Mesenchymal stem cell (in vitro differentiated cells and primary cell): ENCODE measurements at regions not wholly inside any gene's neighbourhood (a gene's known extent, or its start where the extent isn't known, plus 50 kb on each side); places are given as distances from the start of the nearest gene placed in this dataset.

Experiments
- DNase-seq: peaks from one replicate; pipeline ENCODE4 v3.0.0-alpha.2; 2013
- H2AFZ ChIP-seq: one replicate; pipeline ENCODE4 v1.6.1; 2013; ENCODE audit warnings: low read depth, mild to moderate bottlenecking, control low read depth, inconsistent platforms, low read length, moderate library complexity
- H2AK5ac ChIP-seq: 2 replicates; pipeline ENCODE4 v1.6.1; 2013; ENCODE audit warnings: low read length, moderate library complexity, mild to moderate bottlenecking, inconsistent platforms; ENCODE audit not compliant: severe bottlenecking
- H2BK120ac ChIP-seq: one replicate; pipeline ENCODE4 v1.6.1; 2013; ENCODE audit warnings: low read depth, mild to moderate bottlenecking, inconsistent platforms, low read length, moderate library complexity
- H2BK12ac ChIP-seq, 2 experiments: one replicate each; pipeline ENCODE4 v1.6.1; 2013; ENCODE audit warnings: inconsistent platforms in 2 of 2, low read length in 2 of 2, mild to moderate bottlenecking in 2 of 2, moderate library complexity in 2 of 2, control low read depth in 1 of 2
- H2BK15ac ChIP-seq: one replicate; pipeline ENCODE4 v1.6.1; 2013; ENCODE audit warnings: mild to moderate bottlenecking, low read depth, inconsistent platforms; ENCODE audit not compliant: poor library complexity, severe bottlenecking
- H2BK5ac ChIP-seq: 2 replicates; pipeline ENCODE4 v1.6.1; 2013; ENCODE audit warnings: low read depth, mild to moderate bottlenecking, low read length, control low read depth, inconsistent platforms; ENCODE audit not compliant: poor library complexity, severe bottlenecking
- H3K14ac ChIP-seq, 2 experiments: one replicate each; pipeline ENCODE4 v1.6.1; 2013; ENCODE audit warnings: inconsistent platforms in 2 of 2, low read length in 2 of 2, control low read depth in 1 of 2, mild to moderate bottlenecking in 1 of 2, moderate library complexity in 1 of 2
- H3K18ac ChIP-seq, 2 experiments: one replicate each; pipeline ENCODE4 v1.6.1; 2013; ENCODE audit warnings: inconsistent platforms in 2 of 2, low read length in 2 of 2, control low read depth in 1 of 2, low read depth in 1 of 2, mild to moderate bottlenecking in 1 of 2
- H3K23ac ChIP-seq, 2 experiments: one replicate each; pipeline ENCODE4 v1.6.1; 2013; ENCODE audit warnings: inconsistent platforms in 2 of 2, low read length in 2 of 2, mild to moderate bottlenecking in 2 of 2, moderate library complexity in 2 of 2, control low read depth in 1 of 2
- H3K27ac ChIP-seq: 2 replicates; pipeline ENCODE4 v1.5.1; 2013; ENCODE audit warnings: mild to moderate bottlenecking, moderate library complexity, low read length, control low read depth, inconsistent platforms; ENCODE audit not compliant: poor library complexity, severe bottlenecking
- H3K27me3 ChIP-seq, 2 experiments: 2 replicates each; pipeline versions ENCODE4 v1.6.1 to v1.7.0; 2013; ENCODE audit warnings: low read length in 2 of 2, mild to moderate bottlenecking in 2 of 2, moderate library complexity in 2 of 2, control low read depth in 1 of 2, inconsistent platforms in 1 of 2; ENCODE audit not compliant: control insufficient read depth in 1 of 2, insufficient read depth in 1 of 2
- H3K36me3 ChIP-seq, 2 experiments: 2 replicates each; pipeline versions ENCODE4 v1.6.1 to v1.7.0; 2013; ENCODE audit warnings: low read length in 2 of 2, control low read depth in 1 of 2, inconsistent platforms in 1 of 2, low read depth in 1 of 2, mild to moderate bottlenecking in 1 of 2; ENCODE audit not compliant: insufficient read depth in 2 of 2, control insufficient read depth in 1 of 2
- H3K4ac ChIP-seq, 2 experiments: one replicate each; pipeline ENCODE4 v1.6.1; 2013; ENCODE audit warnings: inconsistent platforms in 2 of 2, low read length in 2 of 2, mild to moderate bottlenecking in 2 of 2, moderate library complexity in 2 of 2, control low read depth in 1 of 2, low read depth in 1 of 2
- H3K4me1 ChIP-seq: 2 replicates; pipeline ENCODE4 v1.6.1; 2013; ENCODE audit warnings: low read depth, low read length, control low read depth; ENCODE audit not compliant: control insufficient read depth, insufficient read depth
- H3K4me2 ChIP-seq: 2 replicates; pipeline ENCODE4 v1.6.1; 2013; ENCODE audit warnings: low read length, mild to moderate bottlenecking, inconsistent platforms; ENCODE audit not compliant: poor library complexity, severe bottlenecking
- H3K4me3 ChIP-seq, 2 experiments: 2 replicates each; pipeline versions ENCODE4 v1.5.1 to v1.7.0; 2013; ENCODE audit warnings: low read length in 2 of 2, mild to moderate bottlenecking in 2 of 2, control low read depth in 1 of 2, low read depth in 1 of 2; ENCODE audit not compliant: insufficient read depth in 1 of 2
- H3K79me1 ChIP-seq: replicated peaks from 2 replicates; pipeline ENCODE4 v1.6.1; 2013; ENCODE audit warnings: mild to moderate bottlenecking, control low read depth, low read length, inconsistent platforms; ENCODE audit not compliant: poor library complexity, severe bottlenecking
- H3K9ac ChIP-seq: 2 replicates; pipeline ENCODE4 v1.7.0; 2013; ENCODE audit warnings: mild to moderate bottlenecking, low read length, moderate library complexity
- H3K9me3 ChIP-seq: 2 replicates; pipeline ENCODE4 v1.7.0; 2013; ENCODE audit warnings: mild to moderate bottlenecking, low read length; ENCODE audit not compliant: control insufficient read depth
- H4K8ac ChIP-seq: one replicate; pipeline ENCODE4 v1.6.1; 2013; ENCODE audit warnings: inconsistent platforms, mild to moderate bottlenecking, low read length, moderate library complexity
- H4K91ac ChIP-seq: one replicate; pipeline ENCODE4 v1.6.1; 2013; ENCODE audit warnings: mild to moderate bottlenecking, low read length, inconsistent platforms
- WGBS: methylation state at CpG from one replicate; pipeline ENCODE4 v1.1.7; 2013; ENCODE audit warnings: mixed read lengths; 5-methylcytosine and 5-hydroxymethylcytosine counted together

DNA sequence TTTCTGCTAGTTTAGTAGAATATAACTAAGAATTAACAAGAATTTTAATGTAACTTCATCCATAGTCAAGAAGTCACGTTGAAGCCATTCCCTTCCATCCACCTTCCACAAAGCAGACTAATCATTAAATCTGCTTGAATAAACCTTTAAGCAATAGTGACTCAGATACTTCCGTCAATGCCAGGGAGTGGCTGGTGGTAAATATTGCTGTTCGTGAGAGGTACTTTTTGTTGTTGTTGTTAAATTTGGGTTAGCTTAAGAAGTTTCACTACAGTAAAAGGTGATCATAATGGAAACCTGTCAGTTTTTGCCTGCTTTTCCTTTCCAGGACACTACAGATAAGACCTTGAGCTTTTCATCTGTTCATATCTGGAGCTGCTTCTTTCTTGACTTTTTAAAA, 316.3 kb downstream of the TMA16 start:
- WGBS = 85% methylated on average over 3 of the region's 3 CpGs
- Histone ChIP-seq H3K27ac (no peak overlapping the region), H3K9ac (no peak overlapping the region)

DNA sequence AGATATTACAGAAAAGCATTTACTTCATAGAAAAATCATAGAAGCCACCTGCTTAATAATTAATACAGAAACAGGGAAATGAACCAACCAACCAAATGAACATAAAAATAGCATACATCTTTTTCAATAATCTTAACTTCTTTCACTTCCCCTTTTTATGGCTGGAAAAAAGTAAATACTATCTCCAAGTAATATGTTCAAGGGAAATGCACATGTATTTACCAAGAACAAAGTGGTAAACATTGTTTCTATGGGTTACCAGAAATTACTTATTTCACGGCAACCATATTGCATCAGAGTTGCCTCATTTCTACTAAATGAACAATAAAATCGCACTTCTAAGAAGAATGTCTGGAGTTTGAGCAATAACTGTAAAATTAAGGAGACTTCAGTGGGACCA, 321.3 kb downstream of the TMA16 start:
- no peaks in the 10 kb centered on the region for H3K79me1 ChIP-seq
- 100% methylated on average over 1 of the region's 2 CpGs for WGBS
- no peak overlapping the region for H3K4me3 ChIP-seq
- no peak overlapping the region for H3K9ac ChIP-seq
- no peak overlapping the region for H3K27ac ChIP-seq
- no peak for DNase-seq
- H2BK5ac ChIP-seq = no peak overlapping the region
- H3K4me1 ChIP-seq = no peaks in the 10 kb centered on the region
- H3K36me3 ChIP-seq = no peaks in the 10 kb centered on the region
- no peak overlapping the region for H2BK120ac ChIP-seq
- no peak overlapping the region for H2BK15ac ChIP-seq
- no peak overlapping the region for H3K4ac ChIP-seq
- no peak overlapping the region for H2BK12ac ChIP-seq
- H2AFZ ChIP-seq = no peak overlapping the region
- H4K8ac ChIP-seq = no peak overlapping the region
- H4K91ac ChIP-seq = no peak overlapping the region
- no peak overlapping the region for H3K18ac ChIP-seq
- H3K23ac ChIP-seq = no peak overlapping the region
- no peaks in the 10 kb centered on the region for H3K9me3 ChIP-seq
- no peak overlapping the region for H3K14ac ChIP-seq
- no peak overlapping the region for H2AK5ac ChIP-seq
- no peak overlapping the region for H3K4me2 ChIP-seq
- no peaks in the 10 kb centered on the region for H3K27me3 ChIP-seq

More for the DNA sequence above, 316.3 kb downstream of the TMA16 start:
- Histone ChIP-seq H3K9me3 (no peaks in the 10 kb centered on the region), H3K4me3 (no peak overlapping the region), H3K18ac (no peak overlapping the region), H3K14ac (no peak overlapping the region), H3K36me3 (no peaks in the 10 kb centered on the region), H3K4me2 (no peak overlapping the region), H4K8ac (no peak overlapping the region), H2AK5ac (no peak overlapping the region), H3K27me3 (no peaks in the 10 kb centered on the region), H3K23ac (no peak overlapping the region), H2BK12ac (no peak overlapping the region), H2BK15ac (no peak overlapping the region), H4K91ac (no peak overlapping the region), H3K4ac (no peak overlapping the region), H2BK5ac (no peak overlapping the region), H3K4me1 (no peaks in the 10 kb centered on the region), H3K79me1 (no peaks in the 10 kb centered on the region), H2BK120ac (no peak overlapping the region), H2AFZ (no peak overlapping the region)
- DNase-seq = no peak

DNA sequence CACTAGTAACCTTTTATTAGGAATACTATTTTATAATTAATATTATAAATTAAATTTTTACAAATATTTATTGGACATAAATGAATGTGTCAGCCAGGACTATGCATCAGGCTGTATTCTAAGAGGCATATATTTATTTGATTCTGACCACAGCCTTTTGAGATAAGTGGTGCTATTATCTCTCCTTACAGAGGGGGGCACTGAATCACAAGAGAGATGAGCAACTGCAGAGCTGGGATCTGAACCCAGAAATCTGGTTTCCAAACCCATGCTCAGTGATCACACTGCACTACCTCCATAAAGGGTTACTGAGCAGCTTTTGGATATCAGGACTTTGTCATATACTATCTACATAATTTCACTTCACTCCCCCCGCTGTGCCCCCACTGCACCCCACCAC, 322.0 kb downstream of the TMA16 start:
- Histone ChIP-seq H3K14ac (no peak overlapping the region), H3K4ac (no peak overlapping the region), H2AK5ac (no peak overlapping the region), H3K27me3 (no peaks in the 10 kb centered on the region), H3K9me3 (no peaks in the 10 kb centered on the region), H3K18ac (no peak overlapping the region), H4K8ac (no peak overlapping the region), H3K27ac (no peak overlapping the region), H2BK12ac (no peak overlapping the region), H2AFZ (no peak overlapping the region), H2BK120ac (no peak overlapping the region), H3K4me3 (no peak overlapping the region), H3K9ac (no peak overlapping the region), H3K4me1 (no peaks in the 10 kb centered on the region), H3K4me2 (no peak overlapping the region), H2BK15ac (no peak overlapping the region), H3K79me1 (no peaks in the 10 kb centered on the region), H2BK5ac (no peak overlapping the region), H3K23ac (no peak overlapping the region), H4K91ac (no peak overlapping the region), H3K36me3 (no peaks in the 10 kb centered on the region)
- no peak for DNase-seq
- no CpG with 5 or more reads among the region's 1 CpG for WGBS

DNA sequence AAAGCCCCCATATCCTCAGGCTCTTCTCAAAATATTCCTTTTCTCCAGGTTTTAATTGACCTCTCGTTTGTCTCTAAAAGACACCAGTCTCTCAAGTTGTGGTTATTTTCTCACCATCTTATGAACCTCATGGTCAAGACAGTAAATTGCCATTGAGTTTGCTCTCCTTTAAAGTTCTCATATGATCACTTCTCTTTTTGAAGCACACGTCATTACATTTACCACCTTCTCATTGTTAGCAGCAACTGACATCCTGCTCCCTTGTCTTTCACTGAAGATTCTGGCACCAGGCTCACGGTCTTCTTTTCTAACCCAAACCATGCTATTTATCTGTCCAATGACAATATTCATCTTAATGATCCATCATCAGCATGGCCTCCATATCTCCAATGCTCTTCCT, 324.2 kb downstream of the TMA16 start:
- Histone ChIP-seq H4K8ac (no peak overlapping the region), H3K14ac (no peak overlapping the region), H2BK5ac (no peak overlapping the region), H3K4ac (no peak overlapping the region), H3K27ac (no peak overlapping the region), H3K9ac (no peak overlapping the region), H3K27me3 (no peaks in the 10 kb centered on the region), H3K23ac (no peak overlapping the region), H2AK5ac (no peak overlapping the region), H2BK120ac (no peak overlapping the region), H3K18ac (no peak overlapping the region), H2BK12ac (no peak overlapping the region), H3K4me1 (no peaks in the 10 kb centered on the region), H2BK15ac (no peak overlapping the region), H4K91ac (no peak overlapping the region), H3K36me3 (no peaks in the 10 kb centered on the region), H3K9me3 (no peaks in the 10 kb centered on the region), H3K4me2 (no peak overlapping the region), H3K4me3 (no peak overlapping the region), H2AFZ (no peak overlapping the region), H3K79me1 (no peaks in the 10 kb centered on the region)
- WGBS = 76% methylated on average over 3 of the region's 3 CpGs
- no peak for DNase-seq
